Colon (tissue), 2 donors: ENCODE measurements at regions not wholly inside any gene's neighbourhood (a gene's known extent, or its start where the extent isn't known, plus 50 kb on each side); places are given as distances from the start of the nearest gene placed in this dataset.

ENCODE experiments used
- FAIRE-seq: peaks from 2 replicates; lab custom pipeline; 2012; peaks lifted over from hg19 to GRCh38; lab: Jason Lieb, UNC
- donor health status: control.
- donor health status: control.

- no peak for FAIRE-seq
These were observed 58.5 kb downstream of the PSMG1 start for GRCh38 chr21:39124681-39125251.

- peak; percentile 28 for FAIRE-seq
These were observed 59.9 kb downstream of the PSMG1 start for GRCh38 chr21:39123375-39123774.

DNA sequence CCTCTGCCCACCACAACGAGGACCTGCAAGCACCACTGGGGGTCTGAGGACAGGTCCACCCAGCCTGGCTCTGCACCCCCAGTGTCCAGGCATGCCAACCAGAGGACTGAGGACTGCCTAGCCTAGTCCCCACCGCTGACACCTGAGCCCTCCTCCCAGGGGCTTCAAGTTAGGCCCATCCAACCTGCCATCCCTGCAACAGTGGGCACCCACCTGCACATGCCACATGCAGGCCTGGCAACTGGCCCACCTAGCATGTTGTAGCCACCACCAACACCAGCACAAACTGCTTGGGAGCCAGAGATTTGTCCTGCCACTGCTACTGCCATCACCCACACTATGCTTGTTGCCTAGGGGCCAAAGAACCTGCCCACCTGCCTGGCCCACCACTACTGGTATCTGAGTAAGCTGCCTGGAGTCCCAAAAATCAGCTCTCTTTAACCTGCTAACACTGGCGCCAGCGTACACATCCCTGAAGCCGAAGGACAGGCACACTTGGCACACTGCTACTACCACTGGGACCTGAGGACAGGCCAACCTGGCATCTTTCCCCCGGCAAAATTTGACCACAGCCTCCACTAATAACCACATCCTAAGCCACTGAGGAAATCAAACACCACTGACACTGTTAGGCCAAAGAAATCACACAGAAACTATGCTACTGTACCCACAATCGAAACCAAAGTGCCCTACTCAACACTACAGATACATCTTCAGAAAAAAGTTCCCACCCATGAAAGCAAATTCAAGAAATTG, 61.5 kb downstream of the PSMG1 start:
- FAIRE-seq = no peak

GRCh38 chr21:39120876-39121599, 62.2 kb downstream of the PSMG1 start:
- no peak for FAIRE-seq

DNA sequence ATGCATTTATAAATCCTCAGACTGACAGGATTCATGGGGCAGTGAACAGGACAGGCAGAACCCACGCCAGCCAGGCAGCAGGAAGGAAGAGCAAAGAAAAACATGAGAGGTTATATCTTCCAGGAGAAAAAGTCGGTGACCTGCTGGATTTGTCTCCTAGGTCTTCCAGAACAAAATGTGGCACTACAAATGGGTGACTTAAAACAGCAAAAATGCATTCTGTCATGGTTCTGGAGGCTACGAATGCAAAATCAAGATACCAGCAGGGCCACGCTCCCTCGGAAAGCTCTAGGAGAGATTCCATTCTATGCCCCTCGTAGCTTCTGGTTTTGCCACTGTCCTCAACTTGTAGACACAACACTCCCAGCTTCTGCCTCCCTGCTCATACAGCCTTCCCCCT, 63.4 kb downstream of the PSMG1 start:
- no peak for FAIRE-seq

- no peak for FAIRE-seq
These were observed 64.5 kb downstream of the PSMG1 start for GRCh38 chr21:39118604-39119215.

DNA sequence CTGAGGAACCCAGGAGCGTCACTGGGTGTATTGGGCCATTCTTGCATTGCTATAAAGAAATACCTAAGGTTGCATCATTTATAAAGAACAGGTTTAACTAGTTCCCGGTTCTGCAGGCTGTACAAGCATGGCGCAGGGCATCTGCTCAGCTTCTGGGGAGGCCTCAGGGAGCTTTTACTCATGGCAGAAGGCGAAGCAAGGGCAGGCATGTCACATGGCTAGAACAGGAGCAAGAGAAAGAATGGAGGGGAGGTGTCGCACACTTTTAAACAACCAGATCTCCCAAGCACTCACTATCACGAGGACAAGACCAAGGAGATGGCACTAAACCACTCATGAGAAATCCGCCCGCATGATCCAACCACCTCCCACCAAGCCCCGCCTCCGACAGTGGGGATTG, 65.2 kb downstream of the PSMG1 start:
- no peak for FAIRE-seq

GRCh38 chr21:39117440-39117970, 65.7 kb downstream of the PSMG1 start:
- FAIRE-seq = no peak

- FAIRE-seq = no peak
These were observed 66.4 kb downstream of the PSMG1 start for GRCh38 chr21:39116761-39117439.

DNA sequence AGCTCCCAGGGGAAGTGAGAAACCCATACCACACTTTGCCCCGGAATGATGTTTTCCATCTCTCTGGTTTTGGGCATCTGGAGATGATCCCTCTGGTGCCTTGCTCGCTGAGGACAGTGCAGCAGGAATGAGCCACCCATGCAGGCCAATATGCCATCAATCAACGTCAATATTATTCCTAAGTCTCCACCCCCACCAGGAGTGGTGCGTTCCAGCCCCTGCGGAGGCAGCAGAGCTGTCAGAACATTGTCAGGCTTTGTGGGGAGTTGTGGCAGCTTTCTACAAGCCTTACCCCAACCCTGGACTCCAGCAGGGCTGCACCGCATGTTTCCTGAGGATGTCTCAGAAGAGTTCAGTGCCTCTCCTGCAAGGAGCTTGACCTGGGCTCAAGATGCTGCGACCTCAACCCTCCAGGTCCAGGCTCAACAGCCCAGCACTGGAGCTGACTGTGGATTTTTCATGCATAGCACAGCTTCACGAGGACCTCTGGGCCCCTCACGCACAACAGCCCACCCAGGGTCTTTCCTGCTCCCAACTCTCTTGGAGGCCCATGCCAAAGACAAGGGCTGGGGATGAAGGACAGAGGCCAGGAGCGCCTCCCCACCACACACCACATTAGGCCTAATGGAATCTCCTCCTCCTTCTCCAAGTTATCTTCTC, 67.5 kb downstream of the PSMG1 start:
- no peak for FAIRE-seq

DNA sequence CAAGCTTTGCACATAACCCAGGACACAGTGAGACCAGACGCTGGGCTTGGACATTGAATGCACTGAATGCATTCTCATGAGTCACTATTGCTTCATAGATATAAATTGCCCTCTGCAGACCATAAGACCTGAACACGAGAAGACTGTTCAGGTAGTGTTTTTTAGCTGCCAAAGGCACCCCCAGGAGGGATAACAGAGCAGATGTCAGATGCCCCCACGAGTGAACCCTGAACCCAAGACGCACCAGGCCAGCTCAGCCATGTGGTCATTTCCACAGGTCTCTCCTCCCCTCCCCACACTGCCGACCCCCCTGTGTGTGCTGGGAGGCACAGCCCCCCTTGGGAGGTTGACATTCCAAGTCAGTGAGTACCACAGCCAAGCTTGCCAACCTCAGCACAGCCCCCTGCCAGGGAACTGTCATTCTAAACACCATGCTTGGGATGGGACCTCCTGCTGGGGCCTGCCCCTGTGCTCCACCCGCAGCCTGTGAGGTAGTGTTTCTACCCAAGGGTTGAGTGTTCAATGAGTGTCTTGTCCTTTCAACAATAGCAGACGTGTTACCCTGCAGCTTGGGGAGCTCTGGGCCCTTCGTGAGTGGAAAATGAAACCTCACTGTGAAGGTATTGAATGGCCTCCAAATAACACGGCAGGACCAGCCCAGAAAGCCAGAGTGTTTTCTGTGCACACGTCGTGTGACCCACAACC, 68.2 kb downstream of the PSMG1 start:
- no peak for FAIRE-seq

DNA sequence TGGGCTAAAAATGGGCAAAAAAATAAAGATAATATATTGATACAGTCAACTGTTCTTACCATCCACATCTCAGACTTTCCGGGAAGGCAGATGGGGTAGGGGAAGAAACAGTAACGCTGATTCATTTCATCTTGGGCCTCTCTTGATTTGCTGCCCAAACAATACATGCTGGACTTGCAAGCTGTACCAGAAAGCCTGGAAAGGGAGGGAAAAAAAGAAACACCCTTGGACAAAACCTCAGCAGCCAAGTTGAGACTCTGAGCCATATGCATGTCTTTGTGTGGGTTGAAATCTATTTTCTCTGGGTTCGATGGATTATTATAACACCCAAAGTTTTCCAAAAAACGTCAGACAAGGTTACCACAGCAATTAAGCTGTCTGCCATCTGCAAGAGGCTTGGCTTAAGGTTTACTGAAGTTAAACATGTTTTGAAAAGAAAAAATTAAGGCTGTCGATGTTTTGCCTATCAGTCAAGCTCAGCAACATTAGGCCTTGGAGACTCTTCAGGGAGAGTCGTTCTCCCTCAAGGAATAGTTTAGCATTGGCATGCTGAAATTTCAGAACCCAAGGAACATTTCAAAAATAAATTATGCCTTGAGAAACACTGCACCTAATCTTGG, 71.2 kb downstream of the PSMG1 start:
- FAIRE-seq = no peak

DNA sequence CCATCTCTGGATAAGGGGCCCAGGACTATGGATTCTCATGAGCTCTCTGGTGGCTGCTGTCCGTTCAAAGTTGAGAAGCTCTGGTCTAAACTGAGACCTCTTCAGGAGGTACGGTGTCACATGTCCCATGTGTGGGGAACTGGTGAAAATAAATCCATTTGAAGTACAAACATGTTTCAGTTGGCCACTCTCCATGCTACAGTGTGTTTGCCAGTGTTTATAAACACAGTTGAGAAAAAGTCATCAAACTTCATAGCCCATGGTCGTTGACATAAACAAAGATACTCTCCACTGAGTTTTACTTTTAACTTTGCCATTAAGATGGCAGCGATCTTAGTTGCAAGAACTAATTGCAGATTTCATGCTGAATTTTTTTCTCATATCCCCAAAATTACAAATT, 72.8 kb downstream of the PSMG1 start:
- no peak for FAIRE-seq

- no peak for FAIRE-seq
These were observed 73.5 kb downstream of the PSMG1 start for GRCh38 chr21:39109596-39110210.

- FAIRE-seq = no peak
These were observed 74.1 kb downstream of the PSMG1 start for GRCh38 chr21:39109163-39109530.

GRCh38 chr21:39108291-39109162, 74.7 kb downstream of the PSMG1 start:
- FAIRE-seq = no peak

- no peak for FAIRE-seq
These were observed 75.5 kb downstream of the PSMG1 start for GRCh38 chr21:39107739-39108138.

DNA sequence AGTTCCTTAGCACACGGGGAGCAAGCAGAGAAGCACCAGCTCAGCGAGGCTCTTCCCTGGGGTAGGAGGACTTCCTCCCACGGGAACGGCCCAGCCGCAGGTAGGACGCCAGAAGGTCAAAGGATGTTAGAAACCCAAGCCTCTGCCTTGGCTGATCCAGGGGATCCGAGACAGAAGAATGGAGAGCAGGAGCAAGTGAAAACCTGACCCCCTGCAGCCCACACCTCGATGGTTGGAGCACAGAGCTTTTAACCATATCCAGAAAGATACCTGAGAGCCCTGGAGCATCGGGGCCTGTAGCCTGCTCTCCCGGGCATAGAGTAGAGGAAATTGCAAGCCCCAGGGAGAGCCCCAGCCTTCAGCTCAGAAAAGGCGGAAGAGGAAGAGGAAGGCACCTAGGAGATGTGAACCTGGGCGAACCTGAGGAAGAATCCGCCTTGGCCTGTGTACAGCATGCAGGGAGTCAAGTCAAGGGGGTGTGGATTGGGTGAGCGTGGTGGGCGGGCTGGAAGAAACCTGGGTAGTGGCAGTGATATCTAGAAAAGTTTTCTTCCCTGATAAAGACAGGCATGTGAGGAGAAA, 76.3 kb downstream of the PSMG1 start:
- no peak for FAIRE-seq

DNA sequence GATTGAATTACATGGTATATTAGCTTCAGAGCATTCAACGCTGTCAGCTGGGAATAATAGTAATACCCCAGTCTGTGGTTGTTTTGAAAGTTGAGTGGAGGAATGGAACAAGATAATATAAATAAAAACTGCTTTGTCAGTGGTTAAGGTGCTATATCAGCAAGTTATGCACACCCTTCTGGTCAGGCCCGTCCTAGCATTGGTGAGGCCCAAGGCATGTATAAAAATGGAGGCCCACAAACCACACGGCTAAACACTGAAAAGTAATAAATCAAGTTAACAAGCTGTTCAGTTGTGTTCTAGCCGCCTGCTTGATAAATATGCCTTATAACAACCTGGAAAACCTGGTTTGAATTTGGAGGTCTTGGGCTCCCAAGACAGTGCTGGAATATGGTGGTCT, 77.4 kb downstream of the PSMG1 start:
- FAIRE-seq = no peak
